Endothelial cell of umbilical vein (primary cell): ENCODE measurements at regions not wholly inside any gene's neighbourhood (a gene's known extent, or its start where the extent isn't known, plus 50 kb on each side); places are given as distances from the start of the nearest gene placed in this dataset.

Experiments
- EZH2 ChIP-seq: IDR thresholded peaks from 2 replicates; pipeline ENCODE4 v1.6.1; 2012; ENCODE audit warnings: borderline replicate concordance, low read depth, mild to moderate bottlenecking, moderate library complexity, low read length, inconsistent platforms; ENCODE audit not compliant: severe bottlenecking
- FOS ChIP-seq: IDR thresholded peaks from 2 replicates; pipeline ENCODE4 v1.6.1; 2011; ENCODE audit warnings: mild to moderate bottlenecking, low read length, moderate library complexity, borderline replicate concordance; ENCODE audit not compliant: insufficient read depth
- MAX ChIP-seq: IDR thresholded peaks from 2 replicates; pipeline ENCODE4 v1.6.1; 2011; ENCODE audit not compliant: insufficient read depth, insufficient read length
- POLR2AphosphoS5 ChIP-seq: IDR thresholded peaks from 2 replicates; pipeline ENCODE4 v1.6.1; 2012; ENCODE audit warnings: low read depth, mild to moderate bottlenecking, control low read depth, low read length, moderate library complexity; ENCODE audit not compliant: insufficient read depth
- TF ChIP-seq, protein P1 (sequence below), 2 donors: IDR thresholded peaks; 1 replicate in 1 of 2; 2 replicates in 1 of 2; pipeline ENCODE4 v1.5.1; 2011; ENCODE audit warnings: low read length in 2 of 2, mild to moderate bottlenecking in 2 of 2, moderate library complexity in 2 of 2, control low read depth in 1 of 2, inconsistent platforms in 1 of 2, low read depth in 1 of 2; ENCODE audit not compliant: insufficient read depth in 1 of 2; ENCODE audit errors: extremely low read depth in 1 of 2

DNA sequence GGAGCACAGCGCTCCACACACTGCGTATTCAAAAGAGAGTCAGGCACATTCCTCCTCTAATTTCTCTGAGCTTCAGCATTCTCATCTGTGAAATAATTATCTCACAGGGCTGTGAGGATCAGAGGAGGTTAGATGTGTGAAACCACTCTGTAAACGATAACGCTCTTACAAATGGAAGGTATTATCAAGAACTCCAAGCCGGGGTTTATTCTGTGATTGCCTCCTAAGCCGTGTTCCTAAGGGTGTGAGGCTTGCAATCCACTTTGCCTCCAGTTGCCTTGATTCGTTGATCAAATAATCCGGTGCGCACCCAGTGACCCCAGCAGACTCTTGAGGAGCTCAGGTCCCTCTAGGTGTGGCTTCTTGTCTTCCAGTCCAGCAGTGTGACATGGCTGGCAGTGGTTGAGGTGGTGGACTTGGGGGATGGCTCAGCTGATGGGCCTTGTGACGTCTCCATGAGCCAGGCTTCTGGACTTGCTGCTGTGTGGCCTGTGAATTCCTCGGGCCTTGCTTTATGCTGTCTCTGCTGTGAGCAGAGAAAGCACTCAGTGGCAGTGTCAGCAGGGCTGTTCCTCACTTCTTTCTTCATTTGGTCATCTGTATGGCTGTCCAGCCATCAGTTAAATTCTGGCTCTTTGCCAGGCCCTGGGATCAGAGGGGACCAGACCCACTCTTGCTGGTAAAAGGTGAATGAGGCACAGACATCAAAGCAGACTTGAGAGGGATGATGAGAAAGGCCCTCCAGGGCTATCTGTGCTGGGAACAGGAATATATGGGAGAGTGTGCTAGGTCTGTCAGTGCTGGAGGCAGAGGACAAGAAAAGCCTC lies 71.0 kb downstream of the SLC25A47 start:
- TF ChIP-seq EZH2 (no peak), POLR2AphosphoS5 (no peak), MAX (no peak), FOS (no peak)
- TF ChIP-seq, protein P1, sequence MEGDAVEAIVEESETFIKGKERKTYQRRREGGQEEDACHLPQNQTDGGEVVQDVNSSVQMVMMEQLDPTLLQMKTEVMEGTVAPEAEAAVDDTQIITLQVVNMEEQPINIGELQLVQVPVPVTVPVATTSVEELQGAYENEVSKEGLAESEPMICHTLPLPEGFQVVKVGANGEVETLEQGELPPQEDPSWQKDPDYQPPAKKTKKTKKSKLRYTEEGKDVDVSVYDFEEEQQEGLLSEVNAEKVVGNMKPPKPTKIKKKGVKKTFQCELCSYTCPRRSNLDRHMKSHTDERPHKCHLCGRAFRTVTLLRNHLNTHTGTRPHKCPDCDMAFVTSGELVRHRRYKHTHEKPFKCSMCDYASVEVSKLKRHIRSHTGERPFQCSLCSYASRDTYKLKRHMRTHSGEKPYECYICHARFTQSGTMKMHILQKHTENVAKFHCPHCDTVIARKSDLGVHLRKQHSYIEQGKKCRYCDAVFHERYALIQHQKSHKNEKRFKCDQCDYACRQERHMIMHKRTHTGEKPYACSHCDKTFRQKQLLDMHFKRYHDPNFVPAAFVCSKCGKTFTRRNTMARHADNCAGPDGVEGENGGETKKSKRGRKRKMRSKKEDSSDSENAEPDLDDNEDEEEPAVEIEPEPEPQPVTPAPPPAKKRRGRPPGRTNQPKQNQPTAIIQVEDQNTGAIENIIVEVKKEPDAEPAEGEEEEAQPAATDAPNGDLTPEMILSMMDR (IDR thresholded peaks at IDR 0.05; ENCODE audit: extremely low read depth in 1 of 2, insufficient read depth in 1 of 2, low read depth in 1 of 2, low read length in 2 of 2): no peak
